PFSK-1 (cell line): ENCODE measurements at regions not wholly inside any gene's neighbourhood (a gene's known extent, or its start where the extent isn't known, plus 50 kb on each side); places are given as distances from the start of the nearest gene placed in this dataset.

ENCODE experiments used
- POLR2AphosphoS5 ChIP-seq: IDR thresholded peaks from 2 replicates; pipeline ENCODE4 v1.6.1; 2012; ENCODE audit warnings: low read depth, mild to moderate bottlenecking, control low read depth, low read length, moderate library complexity
- TF ChIP-seq, protein P1 (sequence below), 2 experiments: IDR thresholded peaks; 2 replicates each; pipeline versions ENCODE4 v1.6.1 to v1.8.0; 2011 to 2012; ENCODE audit warnings: low read depth in 2 of 2, low read length in 2 of 2, control low read depth in 1 of 2, inconsistent platforms in 1 of 2, mild to moderate bottlenecking in 1 of 2, moderate library complexity in 1 of 2; ENCODE audit not compliant: insufficient read depth in 1 of 2

DNA sequence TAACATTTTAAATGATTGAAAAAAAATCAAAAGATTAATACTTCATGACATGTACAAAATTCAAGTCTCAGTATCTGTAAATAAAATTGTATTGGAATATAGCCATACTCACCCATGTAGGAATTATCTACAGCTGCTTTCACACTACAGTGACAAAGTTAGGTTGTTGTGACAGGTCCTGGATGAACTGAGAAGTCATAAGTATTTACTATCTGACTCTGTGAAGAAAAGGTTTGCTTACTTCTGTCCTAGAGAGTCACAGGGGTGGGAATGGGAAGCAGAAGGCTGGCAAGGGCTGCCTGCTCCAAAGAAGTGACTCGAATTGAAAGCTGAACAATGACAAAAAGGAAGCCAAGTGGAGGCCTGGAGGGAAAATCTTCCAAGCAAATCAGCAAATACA lies 155.2 kb downstream of the SLC30A10 start:
- TF ChIP-seq POLR2AphosphoS5 = no peak
- TF ChIP-seq, protein P1, sequence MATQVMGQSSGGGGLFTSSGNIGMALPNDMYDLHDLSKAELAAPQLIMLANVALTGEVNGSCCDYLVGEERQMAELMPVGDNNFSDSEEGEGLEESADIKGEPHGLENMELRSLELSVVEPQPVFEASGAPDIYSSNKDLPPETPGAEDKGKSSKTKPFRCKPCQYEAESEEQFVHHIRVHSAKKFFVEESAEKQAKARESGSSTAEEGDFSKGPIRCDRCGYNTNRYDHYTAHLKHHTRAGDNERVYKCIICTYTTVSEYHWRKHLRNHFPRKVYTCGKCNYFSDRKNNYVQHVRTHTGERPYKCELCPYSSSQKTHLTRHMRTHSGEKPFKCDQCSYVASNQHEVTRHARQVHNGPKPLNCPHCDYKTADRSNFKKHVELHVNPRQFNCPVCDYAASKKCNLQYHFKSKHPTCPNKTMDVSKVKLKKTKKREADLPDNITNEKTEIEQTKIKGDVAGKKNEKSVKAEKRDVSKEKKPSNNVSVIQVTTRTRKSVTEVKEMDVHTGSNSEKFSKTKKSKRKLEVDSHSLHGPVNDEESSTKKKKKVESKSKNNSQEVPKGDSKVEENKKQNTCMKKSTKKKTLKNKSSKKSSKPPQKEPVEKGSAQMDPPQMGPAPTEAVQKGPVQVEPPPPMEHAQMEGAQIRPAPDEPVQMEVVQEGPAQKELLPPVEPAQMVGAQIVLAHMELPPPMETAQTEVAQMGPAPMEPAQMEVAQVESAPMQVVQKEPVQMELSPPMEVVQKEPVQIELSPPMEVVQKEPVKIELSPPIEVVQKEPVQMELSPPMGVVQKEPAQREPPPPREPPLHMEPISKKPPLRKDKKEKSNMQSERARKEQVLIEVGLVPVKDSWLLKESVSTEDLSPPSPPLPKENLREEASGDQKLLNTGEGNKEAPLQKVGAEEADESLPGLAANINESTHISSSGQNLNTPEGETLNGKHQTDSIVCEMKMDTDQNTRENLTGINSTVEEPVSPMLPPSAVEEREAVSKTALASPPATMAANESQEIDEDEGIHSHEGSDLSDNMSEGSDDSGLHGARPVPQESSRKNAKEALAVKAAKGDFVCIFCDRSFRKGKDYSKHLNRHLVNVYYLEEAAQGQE (IDR thresholded peaks at IDR 0.05; ENCODE audit: insufficient read depth in 1 of 2, low read depth in 2 of 2, low read length in 2 of 2) = no peak
